GDM1 (cell line): ENCODE measurements at regions not wholly inside any gene's neighbourhood (a gene's known extent, or its start where the extent isn't known, plus 50 kb on each side); places are given as distances from the start of the nearest gene placed in this dataset.

Experiments
- DNase-seq: peaks from one replicate; lab custom pipeline; 2025; lab: John Stamatoyannopoulos, UW

GRCh38 chr11:39294648-39295047, 2164.8 kb downstream of the LRRC4C start:
- DNase-seq: no peak

DNA sequence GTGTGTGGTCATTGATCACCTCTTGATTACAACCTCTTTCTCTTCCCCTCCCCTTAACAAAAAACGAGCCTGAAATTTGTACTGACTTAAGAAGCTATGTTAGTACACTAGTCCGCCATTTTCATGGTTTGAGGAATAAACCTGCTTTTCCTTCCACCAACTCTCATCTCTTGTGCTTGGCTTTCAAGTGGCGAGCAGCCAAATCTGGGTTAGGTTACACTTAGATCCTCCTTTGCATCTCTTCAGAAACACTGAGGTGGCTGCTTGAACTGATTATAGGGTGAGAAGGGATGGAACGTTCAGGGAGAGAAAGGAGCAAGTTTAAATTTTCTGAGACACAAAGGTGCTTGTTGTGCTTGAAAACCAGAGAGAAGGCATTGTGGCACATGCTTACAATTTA, 2171.4 kb downstream of the LRRC4C start:
- no peak for DNase-seq

GRCh38 chr11:39268176-39268690, 2191.2 kb downstream of the LRRC4C start:
- DNase-seq: no peak

DNA sequence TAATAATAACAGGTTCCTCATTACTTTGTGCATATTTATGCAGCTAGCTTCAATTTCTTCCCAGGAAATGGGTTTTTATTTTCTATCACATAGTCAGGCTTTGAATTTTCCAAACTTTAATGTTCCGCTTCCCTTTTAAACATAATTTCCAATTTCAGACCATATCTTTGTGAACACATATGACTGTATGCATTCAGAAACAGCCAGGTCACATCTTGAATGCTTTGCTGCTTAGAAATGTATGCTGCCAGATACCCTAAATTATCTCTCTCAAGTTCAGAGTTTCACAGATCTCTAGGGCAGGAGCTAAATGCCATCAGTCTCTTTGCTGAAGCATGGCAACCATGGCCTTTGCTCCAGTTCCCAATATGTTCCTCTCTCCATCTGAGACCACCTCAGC, 2203.8 kb downstream of the LRRC4C start:
- DNase-seq: no peak

- DNase-seq: no peak
These were observed 2209.7 kb downstream of the LRRC4C start for GRCh38 chr11:39249566-39250365.

DNA sequence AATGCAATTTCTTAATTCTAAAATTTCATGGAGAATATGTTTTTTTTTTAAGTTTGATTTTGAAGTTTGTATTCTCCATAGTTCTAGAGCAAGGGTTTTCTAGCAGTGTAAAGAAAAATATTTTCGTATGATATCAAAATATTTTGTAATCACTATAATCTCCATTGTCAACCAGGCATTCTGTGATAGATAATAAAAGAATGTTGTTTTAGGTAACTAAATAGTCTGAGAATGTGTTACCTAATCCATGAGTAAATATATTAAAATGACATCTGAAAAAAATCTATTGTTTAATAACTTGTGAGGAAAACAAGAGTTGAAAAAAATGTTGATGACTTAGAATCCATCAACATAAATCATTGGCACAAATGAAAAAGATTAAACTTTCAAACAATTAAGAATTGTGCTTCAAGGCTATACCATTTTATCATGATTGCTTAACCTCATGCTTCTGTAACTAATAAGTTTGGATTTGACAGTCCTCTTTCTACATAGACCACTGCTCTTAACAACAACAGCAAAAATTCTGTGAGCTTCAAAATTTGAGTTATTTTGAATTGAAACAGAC, 2211.8 kb downstream of the LRRC4C start:
- no peak for DNase-seq

DNA sequence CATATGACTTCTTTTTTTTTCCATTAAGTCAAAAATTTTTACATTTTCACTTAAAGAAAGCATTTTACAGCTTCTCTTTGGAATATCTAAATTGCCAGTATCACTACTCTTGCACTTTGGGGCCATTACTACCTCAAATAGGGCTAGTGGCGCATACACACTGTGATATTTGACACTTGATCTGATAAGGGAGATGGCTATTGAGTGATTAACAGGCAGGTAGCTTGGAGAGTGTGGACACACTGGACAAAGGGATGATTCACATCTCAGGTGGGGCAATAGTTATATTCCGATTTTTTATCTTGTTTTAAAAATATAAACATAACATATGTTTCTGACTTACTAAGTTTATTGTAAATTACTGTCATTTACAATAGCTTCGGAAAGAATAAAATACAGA, 2219.9 kb downstream of the LRRC4C start:
- no peak for DNase-seq

DNA sequence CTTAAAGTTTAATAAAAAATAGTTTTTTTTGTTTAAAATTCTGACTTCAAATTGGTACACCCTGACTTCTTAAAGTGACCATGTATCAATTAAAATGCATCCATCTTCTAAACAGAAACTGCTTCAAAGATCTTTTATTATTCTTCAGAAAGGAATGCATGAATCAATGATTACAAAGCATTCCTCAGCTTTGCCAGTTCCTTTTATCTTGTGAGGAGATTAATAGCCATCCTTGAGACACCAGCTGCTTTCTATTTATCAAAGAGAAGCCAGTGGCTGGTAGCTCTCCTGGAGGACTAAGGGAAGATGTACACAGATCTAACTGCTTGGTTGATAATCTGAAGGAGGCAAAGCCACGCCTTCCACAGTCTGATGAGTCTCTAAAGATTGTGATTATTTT, 2222.5 kb downstream of the LRRC4C start:
- DNase-seq: no peak

- no peak for DNase-seq
These were observed 2237.8 kb downstream of the LRRC4C start for GRCh38 chr11:39221550-39222138.

GRCh38 chr11:39220501-39221230, 2238.8 kb downstream of the LRRC4C start:
- no peak for DNase-seq

DNA sequence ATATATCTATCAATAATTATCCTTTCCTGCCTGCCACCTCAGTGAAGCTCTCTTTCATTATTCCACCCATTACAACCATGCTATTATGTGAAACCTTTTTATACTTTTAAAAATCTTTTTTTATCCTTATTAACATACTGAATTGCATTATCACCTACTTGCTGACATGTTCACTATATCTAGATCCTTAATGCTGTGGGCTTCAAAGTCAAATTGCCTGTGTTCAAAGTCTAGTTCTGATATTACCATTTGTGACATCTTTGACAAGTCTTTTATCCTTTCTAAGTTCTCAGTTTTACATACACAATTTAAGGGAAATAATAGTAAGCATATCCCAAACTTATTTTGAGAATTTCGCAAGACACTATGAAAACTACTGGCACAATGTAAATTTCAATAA, 2239.4 kb downstream of the LRRC4C start:
- DNase-seq: no peak

- DNase-seq: no peak
These were observed 2249.5 kb downstream of the LRRC4C start for GRCh38 chr11:39209981-39210380.

DNA sequence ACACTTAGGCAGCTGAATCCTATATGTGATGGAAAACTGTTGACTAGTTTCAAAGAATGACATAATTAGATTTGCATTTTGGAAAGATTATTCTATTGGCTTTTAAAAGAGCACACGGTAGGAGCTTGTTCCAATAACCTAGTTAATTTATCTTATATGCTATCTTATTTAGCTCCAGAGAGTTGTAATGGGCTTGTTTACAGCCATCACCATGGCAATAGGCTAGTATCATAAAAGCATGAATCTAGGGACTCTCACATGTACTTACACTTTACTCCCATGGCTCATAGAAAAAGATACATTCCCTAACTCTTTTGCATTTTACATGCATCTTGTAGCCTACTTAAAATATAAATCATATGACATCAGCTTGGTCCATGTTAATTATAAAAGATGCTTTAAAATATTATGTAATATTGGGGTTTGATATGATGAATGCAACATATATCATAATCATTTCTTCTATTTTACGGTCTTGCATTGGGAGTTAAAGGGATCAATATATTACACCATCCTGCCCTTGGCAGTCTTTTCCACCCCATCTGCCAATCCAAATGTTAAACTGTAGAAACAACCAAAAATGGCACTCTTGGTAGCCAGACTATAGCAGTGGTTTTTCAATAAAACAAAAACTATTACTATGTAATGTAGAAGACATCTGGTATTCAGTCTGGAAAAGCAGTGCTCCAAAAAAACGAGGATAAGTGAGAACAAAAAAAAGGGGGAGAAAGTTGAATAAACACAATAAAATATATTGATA, 2254.0 kb downstream of the LRRC4C start:
- no peak for DNase-seq

GRCh38 chr11:39192671-39193070, 2266.8 kb downstream of the LRRC4C start:
- DNase-seq: no peak

- no peak for DNase-seq
These were observed 2268.7 kb downstream of the LRRC4C start for GRCh38 chr11:39190751-39191150.

DNA sequence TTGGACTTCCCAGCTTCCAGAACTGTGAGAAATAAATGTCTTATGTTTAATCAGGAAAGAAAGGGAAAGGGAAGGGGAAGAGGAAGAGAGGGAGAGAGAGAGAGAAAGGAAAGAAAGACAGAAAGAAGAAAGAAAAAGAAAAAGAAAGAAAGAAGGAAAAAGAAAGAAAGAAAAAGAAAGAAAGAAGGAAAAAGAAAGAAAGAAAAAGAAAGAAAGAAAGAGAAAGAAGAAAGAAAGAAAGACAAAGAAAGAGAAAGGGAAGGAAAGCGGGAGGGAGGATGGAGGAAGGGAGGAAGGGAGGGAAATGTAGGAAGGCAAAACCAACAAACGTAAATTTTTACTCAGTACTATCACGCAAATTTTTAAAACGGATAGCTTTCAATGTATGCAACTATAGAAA, 2281.8 kb downstream of the LRRC4C start:
- no peak for DNase-seq

DNA sequence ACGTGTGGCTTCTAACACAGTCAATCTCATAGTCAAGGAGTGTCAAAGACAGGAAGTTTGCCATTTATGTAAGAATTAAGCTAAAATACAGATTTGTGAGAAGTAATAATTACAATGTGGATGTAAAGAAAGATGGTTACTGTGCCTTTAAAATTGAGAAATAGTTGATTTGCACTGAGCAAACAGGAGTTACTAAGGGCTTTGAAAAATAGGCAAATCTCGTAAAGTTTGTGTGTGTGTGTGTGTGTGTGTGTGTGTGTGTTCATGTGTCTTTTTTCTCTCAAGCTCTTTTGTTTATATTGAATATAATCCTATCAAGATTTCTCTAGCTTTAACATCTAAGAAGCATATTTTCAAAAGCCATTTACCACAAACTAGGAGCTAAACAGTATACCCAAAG, 2284.5 kb downstream of the LRRC4C start:
- DNase-seq: no peak

DNA sequence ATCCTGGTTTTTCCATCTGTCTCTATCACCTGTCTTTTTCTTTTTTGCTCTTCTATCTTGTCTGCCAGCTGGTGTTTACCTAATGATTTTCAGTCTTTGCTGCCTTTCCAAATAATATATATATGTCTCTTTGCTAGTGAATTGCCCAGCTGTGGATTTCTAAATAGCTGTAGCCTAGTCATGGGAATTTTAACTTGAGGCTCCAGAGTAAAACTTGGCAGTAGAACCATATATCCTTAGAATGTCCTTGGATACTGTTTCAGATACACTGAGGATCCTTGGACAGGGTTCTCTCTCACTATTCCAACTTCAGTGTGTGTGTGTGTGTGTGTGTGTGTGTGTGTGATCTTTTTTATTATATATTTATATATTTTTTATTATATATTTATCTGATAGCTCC, 2285.3 kb downstream of the LRRC4C start:
- no peak for DNase-seq

- DNase-seq: no peak
These were observed 2294.4 kb downstream of the LRRC4C start for GRCh38 chr11:39165021-39165420.

GRCh38 chr11:39149214-39149613, 2310.2 kb downstream of the LRRC4C start:
- DNase-seq: no peak

DNA sequence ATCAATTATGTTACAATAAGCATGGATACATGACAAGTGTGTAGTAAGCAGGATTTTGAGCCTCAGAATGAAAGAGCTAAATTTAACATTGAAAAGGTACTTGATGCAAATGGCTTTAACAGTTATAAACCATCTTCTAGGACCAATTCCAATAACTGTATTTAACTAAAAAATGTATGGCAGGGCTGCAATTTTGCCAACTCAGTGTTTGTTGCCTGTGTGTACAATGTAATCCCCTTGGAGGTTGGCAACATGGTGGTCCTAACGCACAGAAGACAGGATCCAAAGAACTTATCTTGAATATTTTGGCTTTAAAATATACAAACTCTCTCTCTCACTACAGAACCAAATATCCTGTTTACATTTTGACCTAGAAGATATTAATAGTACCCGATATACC, 2314.1 kb downstream of the LRRC4C start:
- DNase-seq: no peak
